Vagina (tissue), 2 donors: ENCODE measurements at regions not wholly inside any gene's neighbourhood (a gene's known extent, or its start where the extent isn't known, plus 50 kb on each side); places are given as distances from the start of the nearest gene placed in this dataset.

Source experiments
- DNase-seq, 2 donors: peaks; one replicate each; pipeline ENCODE4 v3.0.0-alpha.2; 2017; ENCODE audit errors: extremely low spot score in 2 of 2
- H3K27ac ChIP-seq: fragments of 200-600 bp; sonication (generic); one replicate; pipeline ENCODE4 v1.5.1; 2019
- H3K27me3 ChIP-seq: fragments of 200-600 bp; sonication (generic); one replicate; pipeline ENCODE4 v1.5.1; 2019
- H3K36me3 ChIP-seq, 2 donors: fragments of 200-600 bp; sonication (generic); one replicate each; pipeline ENCODE4 v1.5.1; 2017 to 2019
- H3K4me1 ChIP-seq: fragments of 200-600 bp; sonication (generic); one replicate; pipeline ENCODE4 v1.5.1; 2019
- H3K4me3 ChIP-seq, 2 donors: fragments of 200-600 bp; sonication (generic); 1 replicate in 1 of 2; 2 replicates in 1 of 2; pipeline ENCODE4 v1.5.1; 2016 to 2019
- H3K9me3 ChIP-seq: fragments of 200-600 bp; sonication (generic); one replicate; pipeline ENCODE4 v1.5.1; 2019
- POLR2A ChIP-seq, 2 donors: fragments of 450-650 bp; IDR thresholded peaks; one replicate each; pipeline ENCODE4 v1.6.1; 2017; ENCODE audit warnings: antibody characterized with exemption in 2 of 2, mild to moderate bottlenecking in 2 of 2, moderate library complexity in 2 of 2
- POLR2AphosphoS5 ChIP-seq, 2 donors: sonication (generic); formaldehyde crosslinking; IDR thresholded peaks; one replicate each; pipeline ENCODE4 v1.9.0; 2017; ENCODE audit warnings: antibody characterized with exemption in 2 of 2, mild to moderate bottlenecking in 2 of 2, low read depth in 1 of 2; ENCODE audit not compliant: insufficient read depth in 1 of 2
- intact Hi-C: fragments of 100-400 bp; cut with DNase I; formaldehyde crosslinking; loops from one replicate; pipeline ENCODE4 v1.15.1; 2023
- TF ChIP-seq, protein P1 (sequence below), 3 experiments: fragments of 450-650 bp in 2 of 3; fragments of 200-600 bp in 1 of 3; sonication (generic) in 1 of 3; IDR thresholded peaks; one replicate each; pipeline ENCODE4 v1.5.1; 2017 to 2019; ENCODE audit warnings: antibody characterized with exemption in 3 of 3, mild to moderate bottlenecking in 2 of 3, moderate library complexity in 2 of 3

DNA sequence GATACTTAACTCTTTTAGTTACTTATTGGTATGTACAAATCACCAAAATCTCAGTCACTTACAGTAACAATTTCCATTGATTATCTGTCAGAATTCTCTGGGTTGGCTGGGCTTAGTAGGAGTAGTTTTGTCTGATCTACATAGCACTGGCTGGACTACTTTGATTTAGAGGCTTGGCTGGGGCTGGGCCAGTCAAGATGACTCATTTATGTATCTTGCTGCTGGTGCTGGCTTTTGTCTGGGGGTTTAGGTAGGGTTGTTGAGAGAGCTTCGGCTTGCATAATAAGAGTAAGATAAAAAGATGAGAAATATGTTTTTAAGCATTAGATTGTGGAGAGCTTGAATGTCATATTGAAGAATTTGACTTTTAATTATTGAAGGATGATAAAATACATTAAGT, 1093.7 kb downstream of the SLC6A15 start:
- H3K4me3 ChIP-seq = no peak overlapping the region
- no peak for DNase-seq
- H3K27me3 ChIP-seq = no peaks in the 10 kb centered on the region
- H3K9me3 ChIP-seq = no peaks in the 10 kb centered on the region
- H3K36me3 ChIP-seq = no peaks in the 10 kb centered on the region
- intact Hi-C loops = no loop called here
- no peaks in the 10 kb centered on the region for H3K4me1 ChIP-seq
- no peak overlapping the region for H3K27ac ChIP-seq
- TF ChIP-seq, protein P1, sequence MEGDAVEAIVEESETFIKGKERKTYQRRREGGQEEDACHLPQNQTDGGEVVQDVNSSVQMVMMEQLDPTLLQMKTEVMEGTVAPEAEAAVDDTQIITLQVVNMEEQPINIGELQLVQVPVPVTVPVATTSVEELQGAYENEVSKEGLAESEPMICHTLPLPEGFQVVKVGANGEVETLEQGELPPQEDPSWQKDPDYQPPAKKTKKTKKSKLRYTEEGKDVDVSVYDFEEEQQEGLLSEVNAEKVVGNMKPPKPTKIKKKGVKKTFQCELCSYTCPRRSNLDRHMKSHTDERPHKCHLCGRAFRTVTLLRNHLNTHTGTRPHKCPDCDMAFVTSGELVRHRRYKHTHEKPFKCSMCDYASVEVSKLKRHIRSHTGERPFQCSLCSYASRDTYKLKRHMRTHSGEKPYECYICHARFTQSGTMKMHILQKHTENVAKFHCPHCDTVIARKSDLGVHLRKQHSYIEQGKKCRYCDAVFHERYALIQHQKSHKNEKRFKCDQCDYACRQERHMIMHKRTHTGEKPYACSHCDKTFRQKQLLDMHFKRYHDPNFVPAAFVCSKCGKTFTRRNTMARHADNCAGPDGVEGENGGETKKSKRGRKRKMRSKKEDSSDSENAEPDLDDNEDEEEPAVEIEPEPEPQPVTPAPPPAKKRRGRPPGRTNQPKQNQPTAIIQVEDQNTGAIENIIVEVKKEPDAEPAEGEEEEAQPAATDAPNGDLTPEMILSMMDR (IDR thresholded peaks at IDR 0.05) = no peak
- TF ChIP-seq POLR2AphosphoS5 (IDR thresholded peaks at IDR 0.05; ENCODE audit: insufficient read depth in 1 of 2, low read depth in 1 of 2) (no peak), POLR2A (IDR thresholded peaks at IDR 0.05) (no peak)

DNA sequence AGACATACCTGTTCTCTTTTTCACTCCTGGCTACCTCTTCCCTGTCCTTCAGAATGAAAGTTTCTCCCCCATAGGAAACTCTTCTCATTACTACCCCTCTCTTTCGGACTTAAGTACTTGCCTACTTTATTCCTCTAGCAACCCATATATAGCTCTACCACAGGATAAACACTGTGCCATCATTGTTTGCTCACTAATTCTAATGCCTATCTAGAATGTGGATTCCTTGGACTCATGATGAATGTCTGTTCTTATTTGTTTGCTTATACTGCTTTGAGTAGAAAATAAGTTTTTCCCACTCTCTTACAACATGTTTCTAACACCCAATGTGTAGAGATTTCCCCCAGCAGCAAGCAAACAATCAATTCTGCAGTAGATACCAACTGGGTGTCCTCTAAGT, 1094.9 kb downstream of the SLC6A15 start:
- intact Hi-C loops = no loop called here
- Histone ChIP-seq H3K36me3 (no peaks in the 10 kb centered on the region), H3K4me3 (no peak overlapping the region), H3K27me3 (no peaks in the 10 kb centered on the region), H3K27ac (no peak overlapping the region), H3K4me1 (no peaks in the 10 kb centered on the region), H3K9me3 (no peaks in the 10 kb centered on the region)
- no peak for TF ChIP-seq POLR2A (IDR thresholded peaks at IDR 0.05)
- TF ChIP-seq POLR2AphosphoS5 (IDR thresholded peaks at IDR 0.05; ENCODE audit: insufficient read depth in 1 of 2, low read depth in 1 of 2) = no peak
- TF ChIP-seq, protein P1 (IDR thresholded peaks at IDR 0.05) = no peak
- DNase-seq = no peak

GRCh38 chr12:83808591-83808990, 1104.0 kb downstream of the SLC6A15 start:
- Histone ChIP-seq H3K36me3 (no peaks in the 10 kb centered on the region), H3K9me3 (no peaks in the 10 kb centered on the region), H3K4me1 (no peaks in the 10 kb centered on the region), H3K27ac (no peak overlapping the region), H3K4me3 (no peak overlapping the region), H3K27me3 (no peaks in the 10 kb centered on the region)
- intact Hi-C loops = no loop called here
- TF ChIP-seq POLR2A (IDR thresholded peaks at IDR 0.05) (no peak), POLR2AphosphoS5 (IDR thresholded peaks at IDR 0.05; ENCODE audit: insufficient read depth in 1 of 2, low read depth in 1 of 2) (no peak)
- TF ChIP-seq, protein P1 (IDR thresholded peaks at IDR 0.05) = no peak
- DNase-seq = no peak

DNA sequence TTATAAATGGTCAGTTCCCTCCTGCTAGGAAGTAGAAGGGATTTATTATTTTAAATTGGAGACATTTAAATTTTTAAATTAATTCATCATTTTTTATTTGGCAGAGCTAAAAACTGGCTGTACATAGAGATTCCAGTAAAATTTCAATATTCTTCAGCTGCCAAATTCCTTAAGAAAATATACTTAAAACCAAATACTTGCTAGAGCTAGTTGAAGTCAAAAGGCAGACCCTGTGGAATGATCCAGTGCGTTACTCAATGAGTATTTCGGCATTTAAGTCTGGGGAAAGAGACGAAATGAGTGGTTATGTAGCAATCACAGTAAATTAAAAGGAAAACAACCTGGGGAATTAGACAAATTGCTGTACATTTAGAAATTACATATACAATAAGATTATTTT, 1104.7 kb downstream of the SLC6A15 start:
- H3K4me3 ChIP-seq = no peak overlapping the region
- DNase-seq = no peak
- intact Hi-C loops = no loop called here
- TF ChIP-seq, protein P1 (IDR thresholded peaks at IDR 0.05) = no peak
- TF ChIP-seq POLR2A (IDR thresholded peaks at IDR 0.05) (no peak), POLR2AphosphoS5 (IDR thresholded peaks at IDR 0.05; ENCODE audit: insufficient read depth in 1 of 2, low read depth in 1 of 2) (no peak)
- no peak overlapping the region for H3K27ac ChIP-seq
- H3K9me3 ChIP-seq = no peaks in the 10 kb centered on the region
- no peaks in the 10 kb centered on the region for H3K36me3 ChIP-seq
- H3K4me1 ChIP-seq = no peaks in the 10 kb centered on the region
- no peaks in the 10 kb centered on the region for H3K27me3 ChIP-seq

GRCh38 chr12:83805873-83806272, 1106.7 kb downstream of the SLC6A15 start:
- Histone ChIP-seq H3K27ac (no peak overlapping the region), H3K4me3 (no peak overlapping the region), H3K27me3 (no peaks in the 10 kb centered on the region), H3K4me1 (no peaks in the 10 kb centered on the region), H3K36me3 (no peaks in the 10 kb centered on the region), H3K9me3 (no peaks in the 10 kb centered on the region)
- intact Hi-C loops = no loop called here
- TF ChIP-seq, protein P1 (IDR thresholded peaks at IDR 0.05) = no peak
- TF ChIP-seq POLR2A (IDR thresholded peaks at IDR 0.05) (no peak), POLR2AphosphoS5 (IDR thresholded peaks at IDR 0.05; ENCODE audit: insufficient read depth in 1 of 2, low read depth in 1 of 2) (no peak)
- no peak for DNase-seq
